ENCODE measurements at regions not wholly inside any gene's neighbourhood (a gene's known extent, or its start where the extent isn't known, plus 50 kb on each side); places are given as distances from the start of the nearest gene placed in this dataset.

GRCh38 chr6:145228962-145229582 lies 506.2 kb downstream of the EPM2A start:
- H4K5ac ChIP-seq (ENCODE audit: insufficient read length, low read depth, low read length): no peak overlapping the region
- no peak overlapping the region for H2BK20ac ChIP-seq (ENCODE audit: low read length)
- 100% methylated on average over 3 of the region's 3 CpGs; no CpG with 5 or more reads in 1 of the 2 experiments for WGBS, 2 experiments (ENCODE audit: extremely low coverage in 1 of 2, insufficient coverage in 1 of 2, insufficient read length in 1 of 2, insufficient replicate concordance in 2 of 2, low coverage in 1 of 2, low lambda C conversion rate in 2 of 2, missing lambda C conversion rate in 1 of 2)
- H3K79me2 ChIP-seq (ENCODE audit: control insufficient read depth in 1 of 2, insufficient read depth in 2 of 2, low read length in 2 of 2): no peaks in the 10 kb centered on the region
- H2BK12ac ChIP-seq (ENCODE audit: low read depth, low read length): no peak overlapping the region
- no peak overlapping the region for H2BK15ac ChIP-seq (ENCODE audit: low read length)
- H3K56ac ChIP-seq (replicated peaks; ENCODE audit: insufficient read length, low read depth, low read length): no peak overlapping the region
- no peaks in the 10 kb centered on the region for H3K79me1 ChIP-seq (ENCODE audit: low read depth, low read length)
- H2BK120ac ChIP-seq (replicated peaks; ENCODE audit: low read depth, low read length): no peak overlapping the region
- no peak overlapping the region for H3K23ac ChIP-seq (ENCODE audit: insufficient read length)
- H3K27me3 ChIP-seq (replicated peaks in 1 of 4; ENCODE audit: control insufficient read depth in 3 of 4, extremely low read depth in 1 of 4, insufficient read depth in 3 of 4, low read length in 3 of 4): peaks cover 0 to 1% (median 0%) of the 10 kb centered on the region in 4 experiments; a peak in 1 of 7 replicates
- H2BK5ac ChIP-seq (ENCODE audit: low read depth, low read length): no peak overlapping the region
- no peak overlapping the region for H4K91ac ChIP-seq (replicated peaks; ENCODE audit: insufficient read length, low read length)
- no peak overlapping the region for H2AFZ ChIP-seq (ENCODE audit: low read length)
- no peaks in the 10 kb centered on the region for H3K9me3 ChIP-seq (ENCODE audit: insufficient read depth in 2 of 2, low read depth in 1 of 2, low read length in 1 of 2)
- H3K4ac ChIP-seq (replicated peaks; ENCODE audit: insufficient read length, low read depth, low read length): no peak overlapping the region
- no peaks in the 10 kb centered on the region; the same call in 1 of the 2 replicates for H3K23me2 ChIP-seq (ENCODE audit: low read depth, low read length)
- ChIA-PET CTCF (ENCODE audit: partially characterized antibody) (no interaction called here), POLR2A (ENCODE audit: partially characterized antibody) (no interaction called here)
- H2AK5ac ChIP-seq (ENCODE audit: low read depth, low read length): no peak overlapping the region
- no peak overlapping the region for H3K4me2 ChIP-seq (ENCODE audit: insufficient read depth in 1 of 2, low read depth in 2 of 2, low read length in 2 of 2)
- H3K4me3 ChIP-seq (ENCODE audit: extremely low read depth in 1 of 4, insufficient read depth in 2 of 4, low read depth in 3 of 4, low read length in 4 of 4): no peak overlapping the region
- H3K27ac ChIP-seq (ENCODE audit: low read depth, low read length): no peak overlapping the region
- no peaks in the 10 kb centered on the region for H3K4me1 ChIP-seq (replicated peaks in 1 of 4; ENCODE audit: control insufficient read depth in 3 of 4, insufficient read depth in 4 of 4, low read length in 3 of 4)
- no peaks in the 10 kb centered on the region for H4K20me1 ChIP-seq (replicated peaks in 1 of 2; ENCODE audit: control insufficient read depth in 1 of 2, insufficient read depth in 2 of 2, low read length in 2 of 2)
- DNase-seq (ENCODE audit: low read depth in 1 of 2, low spot score in 2 of 2) (no peak), FAIRE-seq (no peak)
- H3K14ac ChIP-seq (ENCODE audit: insufficient read length): no peak overlapping the region
- H3K18ac ChIP-seq (ENCODE audit: extremely low read depth, low read length): no peak overlapping the region
- H3K36me3 ChIP-seq (ENCODE audit: control insufficient read depth in 2 of 4, insufficient read depth in 4 of 4, low read length in 3 of 4): no peaks in the 10 kb centered on the region
- no peak overlapping the region for H4K8ac ChIP-seq (ENCODE audit: extremely low read depth, insufficient read depth, low read length)
- no peak overlapping the region for H3K9ac ChIP-seq (replicated peaks in 1 of 4; ENCODE audit: extremely low read depth in 1 of 4, low read depth in 3 of 4, low read length in 3 of 4)
- TF ChIP-seq GTF2F1 (IDR thresholded peaks at IDR 0.05; ENCODE audit: borderline replicate concordance, low read depth, low read length) (no peak), RXRA (IDR thresholded peaks at IDR 0.05; ENCODE audit: insufficient read depth, low read depth, low read length) (no peak), SIRT6 (IDR thresholded peaks at IDR 0.05; ENCODE audit: low read length) (no peak), USF2 (IDR thresholded peaks at IDR 0.05; ENCODE audit: low read length) (no peak)

Data from H1 (cell line).